Stimulated activated CD4-positive, alpha-beta T cell treated with anti-CD3 and anti-CD28 coated beads, Interleukin-4, amount 100 ng/mL, for 1 hour (primary cell): ENCODE measurements at regions not wholly inside any gene's neighbourhood (a gene's known extent, or its start where the extent isn't known, plus 50 kb on each side); places are given as distances from the start of the nearest gene placed in this dataset.

Experiments used
- DNase-seq: peaks from one replicate; pipeline ENCODE4 v3.0.0-alpha.2; 2020

GRCh38 chr16:51759329-51759728, 608.3 kb upstream of the SALL1 start:
- DNase-seq: no peak

- DNase-seq: no peak
Observed at GRCh38 chr16:51757921-51758479, 606.9 kb upstream of the SALL1 start.

DNA sequence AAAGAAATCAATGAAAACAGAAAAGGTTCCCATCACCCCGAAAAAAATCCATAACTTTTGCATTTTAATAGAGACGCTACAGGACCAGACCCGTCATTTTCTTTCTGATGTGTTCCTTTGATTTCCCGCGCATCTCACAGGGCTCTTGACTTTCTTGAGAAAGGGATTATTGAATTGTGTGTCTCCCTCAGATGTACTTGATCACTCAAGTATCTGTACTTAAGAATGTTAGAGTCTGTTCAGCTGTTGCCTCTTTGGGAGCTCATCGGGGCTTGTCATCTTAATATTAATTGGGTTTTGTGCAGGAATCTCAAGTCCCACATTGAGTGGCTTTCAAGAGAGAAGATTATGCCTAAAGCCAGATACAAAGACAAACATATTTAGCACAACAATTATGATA, 606.4 kb upstream of the SALL1 start:
- DNase-seq: no peak

- DNase-seq: no peak
Observed at GRCh38 chr16:51757124-51757470, 606.0 kb upstream of the SALL1 start.

GRCh38 chr16:51756447-51757123, 605.5 kb upstream of the SALL1 start:
- DNase-seq: no peak

DNA sequence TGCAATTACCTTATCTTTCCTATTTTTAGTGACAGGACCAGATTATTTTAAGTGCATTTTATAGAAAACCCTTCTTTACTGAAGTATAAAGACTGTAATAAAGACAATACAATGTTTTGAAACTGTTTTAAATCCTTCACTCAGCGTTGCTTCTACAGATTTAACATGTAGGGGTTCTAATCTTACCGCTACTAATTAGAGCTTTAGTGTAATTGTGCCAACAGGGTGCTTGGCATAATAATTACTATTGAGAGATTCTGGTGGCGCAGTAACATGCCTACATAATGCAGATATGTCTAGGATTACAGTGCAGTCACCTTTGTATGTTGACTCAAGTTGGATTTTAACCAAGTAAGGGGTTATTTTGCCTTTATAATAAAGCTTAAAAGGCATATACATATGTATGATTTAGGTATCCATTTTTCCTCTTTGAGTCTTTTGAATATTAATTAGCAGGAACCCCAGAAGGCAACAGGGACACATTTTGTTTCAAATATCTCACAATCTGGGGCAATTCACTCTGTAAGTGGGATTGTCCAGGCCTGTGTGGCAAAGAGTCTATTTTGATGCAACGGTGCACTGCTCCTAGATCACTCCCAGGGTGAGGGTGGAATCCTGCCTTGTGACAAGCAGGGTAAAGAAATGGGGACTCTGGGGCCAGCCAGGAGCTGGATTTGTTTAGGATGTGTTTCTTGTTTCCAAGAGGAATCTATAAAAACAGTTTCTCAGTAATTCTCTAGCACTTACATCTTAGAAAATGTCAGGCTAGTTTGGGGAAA, 604.7 kb upstream of the SALL1 start:
- DNase-seq: no peak

DNA sequence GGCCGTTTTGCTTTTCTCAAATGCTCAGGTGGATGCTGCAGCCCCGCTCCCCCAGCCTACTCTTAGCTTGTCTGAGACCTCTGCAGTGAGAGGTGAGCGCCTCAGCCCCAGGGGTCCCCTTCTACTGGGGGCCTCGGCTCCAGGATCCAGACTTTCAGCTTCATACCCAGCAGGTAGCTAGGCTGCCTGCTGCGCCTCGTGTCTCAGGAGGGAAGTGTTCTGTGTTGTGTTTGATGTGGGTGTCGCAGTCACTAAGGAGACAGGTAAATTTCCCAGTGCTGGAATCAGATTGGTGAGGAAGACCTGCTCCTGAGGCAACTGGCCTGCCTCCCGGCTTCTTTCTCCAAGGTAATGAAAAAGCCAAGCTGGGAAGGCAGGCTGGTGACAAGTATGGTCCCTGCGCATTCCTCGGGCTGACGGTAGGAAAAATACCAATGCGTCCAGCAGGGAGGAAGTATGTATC, 604.0 kb upstream of the SALL1 start:
- DNase-seq: no peak

GRCh38 chr16:51753467-51754127, 602.5 kb upstream of the SALL1 start:
- no peak for DNase-seq

GRCh38 chr16:51752438-51752995, 601.4 kb upstream of the SALL1 start:
- DNase-seq: no peak

- DNase-seq: no peak
Observed at GRCh38 chr16:51747329-51747728, 596.3 kb upstream of the SALL1 start.

DNA sequence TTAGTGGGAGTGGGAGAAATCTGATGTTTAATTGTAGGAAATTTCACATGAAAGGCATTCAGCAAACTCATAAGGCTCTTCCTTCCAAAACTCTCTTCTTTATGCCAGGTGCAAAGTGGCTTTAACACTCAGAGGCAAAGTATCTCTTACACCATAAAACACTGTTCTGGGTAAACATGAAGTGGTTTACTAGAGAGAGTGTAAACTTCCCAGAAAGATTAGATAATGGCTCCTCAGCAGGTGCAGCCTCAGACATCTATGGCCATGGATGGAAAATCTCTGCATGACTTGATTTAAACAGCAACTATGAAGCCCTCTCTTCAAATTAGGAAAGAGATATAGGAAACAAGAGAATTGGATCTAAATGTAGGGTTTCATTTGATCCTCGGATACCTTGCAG, 583.1 kb upstream of the SALL1 start:
- no peak for DNase-seq

DNA sequence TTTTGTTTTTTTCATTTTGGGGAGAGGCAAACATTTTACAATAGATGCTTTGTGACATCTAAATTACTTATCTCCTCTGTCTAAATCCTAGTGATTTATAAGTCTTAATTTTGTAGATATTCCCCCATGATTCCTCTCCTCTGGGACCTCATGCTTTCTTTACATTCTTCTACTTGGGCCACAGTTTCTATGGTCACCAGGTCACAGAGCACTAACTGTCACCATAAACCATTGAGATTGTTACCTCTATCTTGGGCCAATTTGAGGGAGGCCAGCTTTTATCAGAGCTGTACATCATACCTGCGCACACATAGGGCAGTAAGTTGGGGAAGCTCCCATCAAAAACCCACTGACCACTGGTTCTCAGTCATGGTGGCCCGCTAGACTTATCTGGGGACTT, 582.1 kb upstream of the SALL1 start:
- DNase-seq: no peak

- no peak for DNase-seq
Observed at GRCh38 chr16:51731160-51731559, 580.1 kb upstream of the SALL1 start.

DNA sequence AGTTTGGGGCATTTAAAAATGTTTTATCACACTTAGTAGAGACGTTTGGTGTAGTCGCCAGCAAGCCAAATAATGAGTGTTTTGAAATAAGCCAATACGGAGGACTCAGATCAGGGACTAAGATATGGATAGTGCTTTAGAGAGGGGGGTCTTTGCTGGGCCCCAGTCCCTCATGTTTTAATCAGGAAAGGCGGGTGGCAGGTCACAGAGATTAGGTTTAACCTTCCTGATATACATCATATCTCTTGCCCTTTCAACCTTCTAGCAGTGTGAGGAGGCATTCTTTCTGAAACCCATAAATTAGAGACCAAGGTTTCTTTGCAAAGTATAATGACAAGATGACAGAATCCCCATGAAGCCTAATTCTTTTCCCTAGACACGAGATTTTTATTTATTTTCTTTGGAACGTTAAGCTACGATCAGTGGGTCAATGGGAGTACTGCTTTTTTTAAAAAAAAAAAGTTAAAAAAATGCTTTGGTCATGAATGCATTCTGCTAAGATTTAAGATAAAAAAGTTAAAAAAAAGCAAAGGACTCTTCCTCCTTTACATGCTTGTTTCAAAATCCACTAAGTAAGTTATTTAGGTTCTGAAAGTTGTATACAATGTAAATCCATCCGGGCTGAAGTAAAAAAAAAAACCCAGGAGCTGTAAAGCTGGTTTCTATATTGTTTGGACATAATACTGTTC, 572.1 kb upstream of the SALL1 start:
- DNase-seq: no peak

DNA sequence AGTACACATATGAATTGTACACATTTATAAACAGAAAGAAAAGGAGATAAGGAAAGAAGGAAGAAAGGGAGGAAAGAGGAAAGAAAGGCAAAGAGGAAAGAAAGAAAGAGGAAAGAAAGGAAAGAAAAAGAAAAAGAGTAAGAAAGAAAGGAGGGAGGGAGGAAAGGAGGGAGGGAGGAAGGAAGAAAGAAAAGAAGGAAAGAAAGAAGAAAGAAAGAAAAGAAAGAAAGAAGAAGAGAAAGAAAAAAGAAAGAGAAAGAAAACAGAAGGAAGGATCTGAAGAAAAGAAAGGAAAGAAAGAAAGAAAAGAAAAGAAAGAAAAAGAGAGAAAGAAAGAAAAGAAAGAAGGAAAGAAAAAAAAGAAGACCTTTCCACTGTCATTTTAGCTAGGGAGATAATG, 571.4 kb upstream of the SALL1 start:
- no peak for DNase-seq

DNA sequence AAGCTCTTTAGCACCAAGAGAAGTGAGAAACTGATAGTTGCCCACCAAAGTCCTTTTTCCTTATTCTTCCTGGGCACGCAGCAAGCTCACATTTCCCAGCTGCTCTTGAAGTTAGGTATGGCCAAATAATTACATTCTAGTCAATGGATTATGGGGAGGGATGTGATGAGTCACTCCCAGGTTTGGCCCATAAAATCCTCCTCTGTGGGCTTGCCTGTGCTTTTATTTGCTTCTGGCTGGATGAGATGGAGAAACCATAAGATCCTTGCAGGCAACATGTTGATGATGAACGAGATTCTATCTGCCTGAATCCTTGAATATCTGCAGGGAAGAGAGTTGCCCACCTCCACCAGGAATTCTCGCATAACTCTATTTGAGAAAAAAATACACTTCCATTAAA, 568.3 kb upstream of the SALL1 start:
- DNase-seq: no peak

- DNase-seq: no peak
Observed at GRCh38 chr16:51716195-51716594, 565.1 kb upstream of the SALL1 start.

DNA sequence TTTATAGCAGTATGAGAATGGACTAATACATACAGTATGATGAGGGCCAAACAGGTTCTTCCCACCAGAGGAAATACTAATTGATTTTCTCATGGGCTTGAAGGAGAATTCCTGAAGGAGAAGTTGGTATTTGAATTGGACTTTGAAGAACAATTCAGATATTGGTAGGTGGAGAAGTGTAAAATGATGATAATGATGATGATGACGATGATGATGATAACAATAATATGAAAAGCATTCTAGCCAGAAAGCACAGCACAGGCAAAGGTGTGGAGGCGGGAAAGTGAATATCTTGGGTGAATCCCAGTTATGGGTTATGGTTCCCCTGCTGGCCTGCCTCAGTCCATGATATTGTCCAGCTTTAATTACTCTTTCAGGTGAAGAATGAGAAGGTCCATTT, 562.4 kb upstream of the SALL1 start:
- no peak for DNase-seq

DNA sequence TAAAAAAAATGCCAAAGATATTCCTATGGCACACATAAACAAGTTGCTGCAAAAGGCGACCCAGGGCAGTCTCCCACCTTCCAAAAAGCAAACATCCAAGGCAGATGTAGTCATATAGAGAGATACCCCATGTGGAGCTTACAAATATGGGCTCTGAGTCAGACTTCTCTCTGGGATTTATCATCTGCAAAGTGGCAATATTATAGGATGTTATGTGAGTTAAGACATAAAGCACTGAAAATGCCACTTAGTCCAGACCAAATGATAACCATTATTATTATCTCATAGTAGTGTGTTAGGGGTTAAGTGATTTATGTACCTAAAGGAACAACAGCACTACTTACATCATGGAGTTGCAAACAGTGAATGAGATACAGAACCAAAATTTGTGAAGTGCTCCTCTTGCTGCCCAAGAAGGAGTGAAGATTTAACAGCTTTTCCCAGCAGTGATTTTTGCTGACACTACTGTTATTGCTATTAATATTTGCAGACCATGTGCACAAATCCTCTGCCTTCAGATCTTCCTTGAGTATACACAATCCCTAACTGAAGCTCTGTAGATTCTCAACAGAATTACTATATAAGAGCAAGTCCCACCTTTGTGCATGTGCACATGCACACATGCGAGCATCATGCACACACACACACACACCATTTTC, 560.0 kb upstream of the SALL1 start:
- no peak for DNase-seq

DNA sequence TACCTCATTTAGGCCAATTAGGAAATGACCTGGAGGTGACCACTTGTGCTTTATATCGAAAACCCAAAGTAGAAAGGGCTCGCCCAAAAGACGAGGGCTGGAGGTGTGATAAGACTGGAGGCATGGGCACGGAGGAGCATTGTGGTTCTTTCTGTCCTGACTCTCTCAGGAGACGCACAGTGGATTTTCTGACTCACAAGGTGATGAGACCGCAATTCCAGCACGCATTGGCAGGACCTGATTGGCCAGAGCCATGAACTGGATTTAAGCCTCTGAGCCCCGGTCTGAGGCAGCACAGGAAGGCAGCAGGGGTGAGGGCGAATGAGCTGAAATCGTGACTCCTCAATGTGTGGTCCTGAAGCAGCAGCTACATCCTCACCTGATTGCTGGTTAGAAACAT, 559.1 kb upstream of the SALL1 start:
- no peak for DNase-seq

DNA sequence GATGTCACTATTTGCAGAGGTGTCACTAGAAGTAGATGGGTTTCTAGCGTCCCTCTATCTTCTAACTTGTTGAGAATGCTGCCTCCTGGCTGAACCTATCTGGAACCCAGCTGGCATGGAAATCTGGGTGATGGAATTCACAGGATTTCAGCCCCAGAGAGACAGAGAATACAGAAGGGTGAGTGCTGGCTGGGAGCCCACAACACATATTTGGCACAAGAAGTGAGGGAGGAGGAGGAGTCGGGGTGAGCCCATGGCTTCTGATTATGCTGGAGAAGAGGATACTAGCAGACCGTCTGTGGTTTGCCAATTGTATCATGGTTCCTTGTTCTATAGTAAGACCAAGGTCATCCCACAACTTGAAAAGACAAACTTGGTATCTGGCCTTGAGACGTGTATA, 557.8 kb upstream of the SALL1 start:
- no peak for DNase-seq

- DNase-seq: no peak
Observed at GRCh38 chr16:51707666-51708065, 556.6 kb upstream of the SALL1 start.
